H1 (cell line): ENCODE measurements at regions not wholly inside any gene's neighbourhood (a gene's known extent, or its start where the extent isn't known, plus 50 kb on each side); places are given as distances from the start of the nearest gene placed in this dataset.

ENCODE experiments used
- BACH1 ChIP-seq: IDR thresholded peaks from 2 replicates; pipeline ENCODE4 v1.6.1; 2012; ENCODE audit warnings: low read length, improper control_type of control experiment
- CHD2 ChIP-seq: IDR thresholded peaks from 2 replicates; pipeline ENCODE4 v1.6.1; 2012; ENCODE audit warnings: low read length, improper control_type of control experiment
- CTCF ChIP-seq, 3 experiments: IDR thresholded peaks; 1 replicate in 2 of 3; 2 replicates in 1 of 3; pipeline versions ENCODE4 v1.5.1 to v1.6.1; 2011; ENCODE audit warnings: low read length in 3 of 3, mild to moderate bottlenecking in 3 of 3, inconsistent platforms in 2 of 3, low read depth in 1 of 3, moderate library complexity in 1 of 3; ENCODE audit not compliant: insufficient read depth in 1 of 3; ENCODE audit errors: control extremely low read depth in 1 of 3
- EZH2 ChIP-seq: fragments of 200-600 bp; sonication (generic); IDR thresholded peaks from 2 replicates; pipeline ENCODE4 v1.7.1; 2012; ENCODE audit warnings: low read depth, mild to moderate bottlenecking, moderate library complexity, low read length, inconsistent platforms; ENCODE audit not compliant: severe bottlenecking
- MAFK ChIP-seq: IDR thresholded peaks from 2 replicates; pipeline ENCODE4 v1.6.1; 2012; ENCODE audit warnings: low read depth, mild to moderate bottlenecking, improper control_type of control experiment, low read length
- MAX ChIP-seq: IDR thresholded peaks from 2 replicates; pipeline ENCODE4 v1.6.1; 2012; ENCODE audit warnings: inconsistent platforms
- SIN3A ChIP-seq, 2 experiments: IDR thresholded peaks in 1 of 2; conservative IDR thresholded peaks in 1 of 2; 2 replicates each; pipeline ENCODE4 v1.6.1; 2011 to 2012; ENCODE audit warnings: low read length in 2 of 2, improper control_type of control experiment in 1 of 2, low read depth in 1 of 2, mild to moderate bottlenecking in 1 of 2

- TF ChIP-seq MAFK (no peak), CTCF (IDR thresholded peaks at IDR 0.05; ENCODE audit: control extremely low read depth in 1 of 3, insufficient read depth in 1 of 3, low read depth in 1 of 3, low read length in 3 of 3) (no peak), EZH2 (no peak), SIN3A (conservative IDR thresholded peaks at IDR 0.05 in 1 of 2, IDR thresholded peaks at IDR 0.05 in 1 of 2; ENCODE audit: low read depth in 1 of 2, low read length in 2 of 2) (no peak), MAX (no peak), CHD2 (no peak), BACH1 (no peak)
These were observed 356.8 kb downstream of the SUCLG1 start for GRCh38 chr2:84102274-84102673.
